Caco-2 (cell line): ENCODE measurements at regions not wholly inside any gene's neighbourhood (a gene's known extent, or its start where the extent isn't known, plus 50 kb on each side); places are given as distances from the start of the nearest gene placed in this dataset.

Source experiments
- BruUV-seq: library from RNA; stranded (reverse); fragments of 400-500 nt; replicated peaks from 2 replicates; lab custom pipeline; 2021; lab: Mats Ljungman, UMichigan
- CTCF ChIA-PET: fragments of 300-600 bp; sonication (Branson Sonifier 250); formaldehyde crosslinking; loops from one replicate; lab custom pipeline; 2022; ENCODE audit warnings: antibody characterized with exemption; lab: Charles Lee
- POLR2A ChIA-PET: fragments of 300-600 bp; sonication (Branson Sonifier 250); formaldehyde crosslinking; loops from one replicate; lab custom pipeline; 2022; ENCODE audit warnings: antibody characterized with exemption; lab: Charles Lee
- DNase-seq, 2 experiments: peaks; one replicate each; pipeline versions ENCODE4 v3.0.0 to v3.0.0-alpha.2; 2020 to 2022
- H3K27me3 ChIP-seq: replicated peaks from 2 replicates; pipeline ENCODE4 v1.6.0; 2011; ENCODE audit warnings: low read length; ENCODE audit not compliant: control insufficient read depth, insufficient read depth
- H3K36me3 ChIP-seq: 2 replicates; pipeline ENCODE4 v1.5.1; 2011; ENCODE audit warnings: low read length; ENCODE audit not compliant: control insufficient read depth, insufficient read depth
- H3K4me1 ChIP-seq: fragments of 250-450 bp; sonication (Bioruptor Pico); 2 replicates; pipeline ENCODE4 v1.5.1; 2020; ENCODE audit warnings: mild to moderate bottlenecking
- H3K4me3 ChIP-seq: 2 replicates; pipeline ENCODE4 v1.5.1; 2011; ENCODE audit warnings: low read depth, mild to moderate bottlenecking, control low read depth, low read length
- H3K9me3 ChIP-seq: fragments of 250-450 bp; sonication (Bioruptor Pico); 2 replicates; pipeline ENCODE4 v1.5.1; 2020; ENCODE audit warnings: mild to moderate bottlenecking, moderate library complexity
- H3K27ac Mint-ChIP-seq: one replicate; pipeline ENCODE4 v1.8.0; 2022; ENCODE audit warnings: mixed read lengths; ENCODE audit not compliant: unreplicated experiment
- H3K27me3 Mint-ChIP-seq: one replicate; pipeline ENCODE4 v1.8.0; 2022; ENCODE audit warnings: mixed read lengths; ENCODE audit not compliant: insufficient read depth, unreplicated experiment
- H3K36me3 Mint-ChIP-seq: one replicate; pipeline ENCODE4 v1.8.0; 2022; ENCODE audit warnings: mild to moderate bottlenecking, mixed read lengths; ENCODE audit not compliant: insufficient read depth, unreplicated experiment
- H3K4me1 Mint-ChIP-seq: one replicate; pipeline ENCODE4 v1.8.0; 2022; ENCODE audit warnings: low read depth, mixed read lengths; ENCODE audit not compliant: unreplicated experiment
- H3K4me3 Mint-ChIP-seq: one replicate; pipeline ENCODE4 v1.8.0; 2022; ENCODE audit warnings: mild to moderate bottlenecking, moderate library complexity, mixed read lengths; ENCODE audit not compliant: unreplicated experiment
- H3K9me3 Mint-ChIP-seq: one replicate; pipeline ENCODE4 v1.8.0; 2022; ENCODE audit warnings: mixed read lengths; ENCODE audit not compliant: unreplicated experiment
- intact Hi-C: fragments of 100-400 bp; cut with micrococcal nuclease; formaldehyde crosslinking; loops from one replicate; pipeline ENCODE4 v1.10.0; 2022; ENCODE audit not compliant: unreplicated experiment
- TF ChIP-seq, protein P1 (sequence below), 2 experiments: fragments of 200-600 bp in 1 of 2; IDR thresholded peaks; 1 replicate in 1 of 2; 2 replicates in 1 of 2; pipeline versions ENCODE4 v1.5.1 to v1.8.0; 2011 to 2022; ENCODE audit warnings: antibody characterized with exemption in 1 of 2, control low read depth in 1 of 2, inconsistent platforms in 1 of 2, low read depth in 1 of 2, low read length in 1 of 2, mild to moderate bottlenecking in 1 of 2, moderate library complexity in 1 of 2; ENCODE audit not compliant: insufficient read depth in 1 of 2, severe bottlenecking in 1 of 2, unreplicated experiment in 1 of 2

DNA sequence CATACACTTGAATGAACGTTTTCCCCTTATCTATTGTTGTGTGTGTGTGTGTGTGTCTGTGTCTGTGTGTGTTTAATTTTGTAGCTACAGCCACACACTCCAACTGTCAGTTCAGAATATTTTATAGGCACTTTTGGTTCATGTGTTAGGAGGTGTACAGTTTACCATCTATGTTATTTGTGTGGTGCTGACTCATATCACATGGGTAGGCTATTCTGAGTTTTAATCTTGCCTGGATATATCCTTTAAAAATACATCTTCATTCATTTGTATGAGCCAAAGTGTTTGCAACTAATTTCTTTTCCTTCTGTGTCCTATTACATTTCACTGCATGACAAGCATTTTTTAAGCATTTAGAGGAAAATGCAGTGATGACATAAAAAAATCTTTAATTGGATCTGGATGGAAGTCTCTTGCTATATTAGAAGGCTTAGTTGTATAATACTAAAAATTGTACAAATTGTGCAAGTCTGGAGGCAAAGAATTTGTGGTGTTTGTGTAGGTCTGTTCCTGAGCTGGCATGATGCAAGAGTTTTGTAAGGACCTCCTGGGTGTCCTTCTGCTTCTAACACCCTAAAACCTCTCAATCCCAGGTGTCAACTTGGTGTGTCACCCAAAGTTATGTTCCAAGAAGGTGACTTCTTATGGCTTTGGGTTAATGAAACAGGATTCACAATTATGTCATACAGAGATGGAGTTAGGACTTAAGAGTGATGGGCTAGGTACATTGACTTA lies 52.4 kb upstream of the HMHB1 start:
- Mint-ChIP-seq H3K36me3 (no peaks in the 10 kb centered on the region), H3K4me3 (no peak overlapping the region), H3K4me1 (peaks cover 8% of the 10 kb centered on the region), H3K27me3 (no peaks in the 10 kb centered on the region), H3K27ac (no peak overlapping the region), H3K9me3 (no peaks in the 10 kb centered on the region)
- POLR2A ChIA-PET = no interaction called here
- H3K4me3 ChIP-seq = no peak overlapping the region
- CTCF ChIA-PET = no interaction called here
- no peaks in the 10 kb centered on the region for H3K36me3 ChIP-seq
- H3K9me3 ChIP-seq = no peaks in the 10 kb centered on the region
- TF ChIP-seq, protein P1, sequence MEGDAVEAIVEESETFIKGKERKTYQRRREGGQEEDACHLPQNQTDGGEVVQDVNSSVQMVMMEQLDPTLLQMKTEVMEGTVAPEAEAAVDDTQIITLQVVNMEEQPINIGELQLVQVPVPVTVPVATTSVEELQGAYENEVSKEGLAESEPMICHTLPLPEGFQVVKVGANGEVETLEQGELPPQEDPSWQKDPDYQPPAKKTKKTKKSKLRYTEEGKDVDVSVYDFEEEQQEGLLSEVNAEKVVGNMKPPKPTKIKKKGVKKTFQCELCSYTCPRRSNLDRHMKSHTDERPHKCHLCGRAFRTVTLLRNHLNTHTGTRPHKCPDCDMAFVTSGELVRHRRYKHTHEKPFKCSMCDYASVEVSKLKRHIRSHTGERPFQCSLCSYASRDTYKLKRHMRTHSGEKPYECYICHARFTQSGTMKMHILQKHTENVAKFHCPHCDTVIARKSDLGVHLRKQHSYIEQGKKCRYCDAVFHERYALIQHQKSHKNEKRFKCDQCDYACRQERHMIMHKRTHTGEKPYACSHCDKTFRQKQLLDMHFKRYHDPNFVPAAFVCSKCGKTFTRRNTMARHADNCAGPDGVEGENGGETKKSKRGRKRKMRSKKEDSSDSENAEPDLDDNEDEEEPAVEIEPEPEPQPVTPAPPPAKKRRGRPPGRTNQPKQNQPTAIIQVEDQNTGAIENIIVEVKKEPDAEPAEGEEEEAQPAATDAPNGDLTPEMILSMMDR (IDR thresholded peaks at IDR 0.05; ENCODE audit: insufficient read depth in 1 of 2, low read depth in 1 of 2, low read length in 1 of 2, severe bottlenecking in 1 of 2, unreplicated experiment in 1 of 2) = no peak
- H3K27me3 ChIP-seq = no peaks in the 10 kb centered on the region
- intact Hi-C loops = no loop called here
- no TSS peak for BruUV-seq
- no peak for DNase-seq
- peaks cover 6% of the 10 kb centered on the region; the same call in 1 of the 2 replicates for H3K4me1 ChIP-seq

DNA sequence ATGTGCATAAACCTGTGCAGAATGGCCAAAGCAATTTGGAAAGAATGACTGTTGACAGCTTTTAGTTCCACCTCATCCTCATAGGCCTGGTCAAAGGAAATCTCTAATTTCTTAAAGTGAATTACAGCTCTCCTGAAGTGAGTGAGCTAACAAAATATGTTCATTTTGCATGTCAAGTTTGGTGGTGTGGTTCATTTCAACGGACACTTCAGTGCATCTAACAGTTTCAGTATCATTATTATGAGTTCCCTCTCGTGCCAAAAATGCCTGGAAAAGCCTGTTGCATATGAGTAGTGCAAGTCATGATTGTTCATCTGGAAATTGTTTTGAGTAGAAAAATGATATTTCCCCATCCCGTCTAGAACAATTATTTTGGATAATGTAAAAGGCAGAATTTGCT lies 53.2 kb upstream of the HMHB1 start:
- BruUV-seq = no TSS peak
- intact Hi-C loops = no loop called here
- Histone ChIP-seq H3K4me1 (peaks cover 6% of the 10 kb centered on the region; the same call in 1 of the 2 replicates), H3K4me3 (no peak overlapping the region), H3K27me3 (no peaks in the 10 kb centered on the region), H3K36me3 (no peaks in the 10 kb centered on the region), H3K9me3 (no peaks in the 10 kb centered on the region)
- no peaks in the 10 kb centered on the region for H3K36me3 Mint-ChIP-seq
- TF ChIP-seq, protein P1 (IDR thresholded peaks at IDR 0.05; ENCODE audit: insufficient read depth in 1 of 2, low read depth in 1 of 2, low read length in 1 of 2, severe bottlenecking in 1 of 2, unreplicated experiment in 1 of 2) = no peak
- H3K4me1 Mint-ChIP-seq = peaks cover 8% of the 10 kb centered on the region
- DNase-seq = no peak
- no peaks in the 10 kb centered on the region for H3K9me3 Mint-ChIP-seq
- H3K27me3 Mint-ChIP-seq = no peaks in the 10 kb centered on the region
- CTCF ChIA-PET = no interaction called here
- H3K27ac Mint-ChIP-seq = no peak overlapping the region
- POLR2A ChIA-PET = no interaction called here
- no peak overlapping the region for H3K4me3 Mint-ChIP-seq

DNA sequence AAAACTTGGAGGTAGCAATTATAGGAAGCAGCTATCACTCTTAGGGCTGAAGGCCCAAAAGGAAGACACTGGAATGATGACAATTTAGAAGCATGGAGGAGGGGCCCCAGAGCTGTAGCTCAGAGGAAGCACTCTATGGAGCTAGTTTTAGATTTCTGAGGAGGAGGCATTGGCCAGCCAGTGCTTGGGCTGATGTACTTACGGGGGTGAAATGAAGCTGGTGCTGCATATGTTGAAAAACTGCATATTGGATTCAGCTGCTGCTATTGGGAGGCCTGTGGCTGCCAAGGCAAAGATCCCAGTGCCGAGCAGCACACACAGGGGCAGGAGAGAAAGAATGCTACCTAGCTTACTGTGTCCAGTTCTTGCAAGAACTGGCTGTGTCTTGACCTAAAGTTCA lies 53.9 kb upstream of the HMHB1 start:
- Mint-ChIP-seq H3K4me1 (peaks cover 8% of the 10 kb centered on the region), H3K9me3 (no peaks in the 10 kb centered on the region), H3K27ac (no peak overlapping the region), H3K36me3 (no peaks in the 10 kb centered on the region), H3K4me3 (no peak overlapping the region), H3K27me3 (no peaks in the 10 kb centered on the region)
- intact Hi-C loops = no loop called here
- Histone ChIP-seq H3K4me1 (peaks cover 6% of the 10 kb centered on the region; the same call in 1 of the 2 replicates), H3K27me3 (no peaks in the 10 kb centered on the region), H3K4me3 (no peak overlapping the region), H3K36me3 (no peaks in the 10 kb centered on the region), H3K9me3 (no peaks in the 10 kb centered on the region)
- ChIA-PET POLR2A (no interaction called here), CTCF (no interaction called here)
- BruUV-seq = no TSS peak
- TF ChIP-seq, protein P1 (IDR thresholded peaks at IDR 0.05; ENCODE audit: insufficient read depth in 1 of 2, low read depth in 1 of 2, low read length in 1 of 2, severe bottlenecking in 1 of 2, unreplicated experiment in 1 of 2) = no peak
- no peak for DNase-seq
